HL-60 (cell line): ENCODE measurements at regions not wholly inside any gene's neighbourhood (a gene's known extent, or its start where the extent isn't known, plus 50 kb on each side); places are given as distances from the start of the nearest gene placed in this dataset.

Experiments used
- POLR2AphosphoS5 ChIP-seq: IDR thresholded peaks from 2 replicates; pipeline ENCODE4 v1.6.1; 2012; ENCODE audit warnings: low read depth
- TF ChIP-seq, protein P1 (sequence below): IDR thresholded peaks from one replicate; pipeline ENCODE4 v1.5.1; 2011; ENCODE audit warnings: low read length, control low read depth, inconsistent platforms; ENCODE audit not compliant: insufficient read depth
- TF ChIP-seq, protein P2 (sequence below): IDR thresholded peaks from 2 replicates; pipeline ENCODE4 v1.6.1; 2012; ENCODE audit warnings: low read depth; ENCODE audit not compliant: insufficient replicate concordance

DNA sequence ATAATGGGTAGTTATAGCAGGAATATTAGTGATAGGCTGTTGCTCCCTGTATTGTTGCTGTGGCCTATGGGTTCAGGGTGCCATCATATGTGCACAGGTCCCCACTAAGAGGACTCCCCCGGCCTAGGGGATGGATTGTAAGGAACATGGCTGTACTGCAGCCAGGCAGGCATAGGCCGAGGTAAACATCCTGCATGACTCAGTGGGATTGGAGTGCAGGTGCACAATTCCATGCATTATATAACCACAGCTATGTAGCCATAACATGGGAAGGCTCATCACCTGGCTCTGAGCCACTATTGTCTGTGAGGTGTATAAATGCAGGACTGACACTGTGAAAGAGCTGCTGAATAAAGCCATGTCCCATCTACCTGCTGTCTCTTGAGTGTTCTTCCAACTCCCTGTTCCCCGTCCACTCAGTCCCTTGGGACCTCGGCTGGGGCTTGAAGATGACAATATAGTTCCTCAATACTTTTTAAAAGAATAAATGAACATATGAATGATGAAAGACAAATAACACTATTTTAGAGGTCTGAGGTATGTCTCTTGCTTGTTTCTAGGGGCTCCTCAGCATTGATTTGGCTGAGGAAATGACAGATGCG lies 425.2 kb downstream of the IDS start:
- TF ChIP-seq, protein P1, sequence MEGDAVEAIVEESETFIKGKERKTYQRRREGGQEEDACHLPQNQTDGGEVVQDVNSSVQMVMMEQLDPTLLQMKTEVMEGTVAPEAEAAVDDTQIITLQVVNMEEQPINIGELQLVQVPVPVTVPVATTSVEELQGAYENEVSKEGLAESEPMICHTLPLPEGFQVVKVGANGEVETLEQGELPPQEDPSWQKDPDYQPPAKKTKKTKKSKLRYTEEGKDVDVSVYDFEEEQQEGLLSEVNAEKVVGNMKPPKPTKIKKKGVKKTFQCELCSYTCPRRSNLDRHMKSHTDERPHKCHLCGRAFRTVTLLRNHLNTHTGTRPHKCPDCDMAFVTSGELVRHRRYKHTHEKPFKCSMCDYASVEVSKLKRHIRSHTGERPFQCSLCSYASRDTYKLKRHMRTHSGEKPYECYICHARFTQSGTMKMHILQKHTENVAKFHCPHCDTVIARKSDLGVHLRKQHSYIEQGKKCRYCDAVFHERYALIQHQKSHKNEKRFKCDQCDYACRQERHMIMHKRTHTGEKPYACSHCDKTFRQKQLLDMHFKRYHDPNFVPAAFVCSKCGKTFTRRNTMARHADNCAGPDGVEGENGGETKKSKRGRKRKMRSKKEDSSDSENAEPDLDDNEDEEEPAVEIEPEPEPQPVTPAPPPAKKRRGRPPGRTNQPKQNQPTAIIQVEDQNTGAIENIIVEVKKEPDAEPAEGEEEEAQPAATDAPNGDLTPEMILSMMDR = no peak
- no peak for TF ChIP-seq POLR2AphosphoS5
- TF ChIP-seq, protein P2, sequence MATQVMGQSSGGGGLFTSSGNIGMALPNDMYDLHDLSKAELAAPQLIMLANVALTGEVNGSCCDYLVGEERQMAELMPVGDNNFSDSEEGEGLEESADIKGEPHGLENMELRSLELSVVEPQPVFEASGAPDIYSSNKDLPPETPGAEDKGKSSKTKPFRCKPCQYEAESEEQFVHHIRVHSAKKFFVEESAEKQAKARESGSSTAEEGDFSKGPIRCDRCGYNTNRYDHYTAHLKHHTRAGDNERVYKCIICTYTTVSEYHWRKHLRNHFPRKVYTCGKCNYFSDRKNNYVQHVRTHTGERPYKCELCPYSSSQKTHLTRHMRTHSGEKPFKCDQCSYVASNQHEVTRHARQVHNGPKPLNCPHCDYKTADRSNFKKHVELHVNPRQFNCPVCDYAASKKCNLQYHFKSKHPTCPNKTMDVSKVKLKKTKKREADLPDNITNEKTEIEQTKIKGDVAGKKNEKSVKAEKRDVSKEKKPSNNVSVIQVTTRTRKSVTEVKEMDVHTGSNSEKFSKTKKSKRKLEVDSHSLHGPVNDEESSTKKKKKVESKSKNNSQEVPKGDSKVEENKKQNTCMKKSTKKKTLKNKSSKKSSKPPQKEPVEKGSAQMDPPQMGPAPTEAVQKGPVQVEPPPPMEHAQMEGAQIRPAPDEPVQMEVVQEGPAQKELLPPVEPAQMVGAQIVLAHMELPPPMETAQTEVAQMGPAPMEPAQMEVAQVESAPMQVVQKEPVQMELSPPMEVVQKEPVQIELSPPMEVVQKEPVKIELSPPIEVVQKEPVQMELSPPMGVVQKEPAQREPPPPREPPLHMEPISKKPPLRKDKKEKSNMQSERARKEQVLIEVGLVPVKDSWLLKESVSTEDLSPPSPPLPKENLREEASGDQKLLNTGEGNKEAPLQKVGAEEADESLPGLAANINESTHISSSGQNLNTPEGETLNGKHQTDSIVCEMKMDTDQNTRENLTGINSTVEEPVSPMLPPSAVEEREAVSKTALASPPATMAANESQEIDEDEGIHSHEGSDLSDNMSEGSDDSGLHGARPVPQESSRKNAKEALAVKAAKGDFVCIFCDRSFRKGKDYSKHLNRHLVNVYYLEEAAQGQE = no peak
